ENCODE measurements at regions not wholly inside any gene's neighbourhood (a gene's known extent, or its start where the extent isn't known, plus 50 kb on each side); places are given as distances from the start of the nearest gene placed in this dataset.

GRCh38 chr16:73669535-73670274 lies 621.8 kb upstream of the ZFHX3 start:
- no peak for DNase-seq (ENCODE audit: low spot score in 2 of 2)
- Histone ChIP-seq H3K4me1 (no peaks in the 10 kb centered on the region), H3K36me3 (no peaks in the 10 kb centered on the region), H3K9me3 (peaks cover 0 to 5% (median 0%) of the 10 kb centered on the region in 4 donors), H3K4me3 (no peak overlapping the region), H3K27ac (no peak overlapping the region), H3K27me3 (no peaks in the 10 kb centered on the region)
- no peak for TF ChIP-seq POLR2A (IDR thresholded peaks at IDR 0.05)
- TF ChIP-seq EP300 (IDR thresholded peaks at IDR 0.05), result no peak
- TF ChIP-seq CTCF (IDR thresholded peaks at IDR 0.05), result no peak
- WGBS, 2 donors, result 78 to 79% methylated on average over 4 of the region's 4 CpGs

- Histone ChIP-seq H3K9me3 (no peaks in the 10 kb centered on the region), H3K27ac (no peak overlapping the region), H3K36me3 (no peaks in the 10 kb centered on the region), H3K27me3 (no peaks in the 10 kb centered on the region), H3K4me1 (no peaks in the 10 kb centered on the region), H3K4me3 (no peak overlapping the region)
- WGBS, 2 donors, result 57 to 62% methylated on average over 2 of the region's 2 CpGs
- TF ChIP-seq CTCF (IDR thresholded peaks at IDR 0.05) (no peak), POLR2A (IDR thresholded peaks at IDR 0.05) (no peak), EP300 (IDR thresholded peaks at IDR 0.05) (no peak)
- DNase-seq (ENCODE audit: low spot score in 2 of 2), result no peak
Observed at GRCh38 chr16:73663720-73664119, 615.8 kb upstream of the ZFHX3 start.

GRCh38 chr16:73636196-73636595 lies 588.3 kb upstream of the ZFHX3 start:
- Histone ChIP-seq H3K4me3 (no peak overlapping the region), H3K27me3 (no peaks in the 10 kb centered on the region), H3K9me3 (peaks cover 0 to 20% (median 2%) of the 10 kb centered on the region in 4 donors), H3K27ac (no peak overlapping the region), H3K36me3 (no peaks in the 10 kb centered on the region), H3K4me1 (no peaks in the 10 kb centered on the region)
- DNase-seq (ENCODE audit: low spot score in 2 of 2), result no peak
- TF ChIP-seq POLR2A (IDR thresholded peaks at IDR 0.05), result no peak
- no peak for TF ChIP-seq EP300 (IDR thresholded peaks at IDR 0.05)
- no peak for TF ChIP-seq CTCF (IDR thresholded peaks at IDR 0.05)
- 91 to 93% methylated on average over 2 of the region's 2 CpGs for WGBS, 2 donors

- Histone ChIP-seq H3K4me1 (no peaks in the 10 kb centered on the region), H3K27me3 (no peaks in the 10 kb centered on the region), H3K36me3 (no peaks in the 10 kb centered on the region), H3K27ac (no peak overlapping the region), H3K4me3 (no peak overlapping the region), H3K9me3 (no peaks in the 10 kb centered on the region)
- TF ChIP-seq POLR2A (IDR thresholded peaks at IDR 0.05) (no peak), EP300 (IDR thresholded peaks at IDR 0.05) (no peak), CTCF (IDR thresholded peaks at IDR 0.05) (no peak)
- no peak for DNase-seq (ENCODE audit: low spot score in 2 of 2)
- WGBS, 2 donors, result 85 to 86% methylated on average over 8 of the region's 8 CpGs
Observed at GRCh38 chr16:73629011-73629410, 581.1 kb upstream of the ZFHX3 start.

GRCh38 chr16:73617738-73618137 lies 569.8 kb upstream of the ZFHX3 start:
- no peak for DNase-seq (ENCODE audit: low spot score in 2 of 2)
- no peaks in the 10 kb centered on the region for H3K4me1 ChIP-seq
- H3K9me3 ChIP-seq, result no peaks in the 10 kb centered on the region
- TF ChIP-seq EP300 (IDR thresholded peaks at IDR 0.05) (no peak), POLR2A (IDR thresholded peaks at IDR 0.05) (no peak), CTCF (IDR thresholded peaks at IDR 0.05) (no peak)
- H3K27ac ChIP-seq, result no peak overlapping the region
- 94% methylated on average over 4 of the region's 4 CpGs for WGBS, 2 donors
- no peak overlapping the region for H3K4me3 ChIP-seq
- no peaks in the 10 kb centered on the region for H3K36me3 ChIP-seq
- no peaks in the 10 kb centered on the region for H3K27me3 ChIP-seq

Data from tibial nerve (tissue), 4 donors.